Neural progenitor cell (in vitro differentiated cells): ENCODE measurements at regions not wholly inside any gene's neighbourhood (a gene's known extent, or its start where the extent isn't known, plus 50 kb on each side); places are given as distances from the start of the nearest gene placed in this dataset.

Source experiments
- CTCF ChIP-seq: fragments of 200-600 bp; sonication (generic); IDR thresholded peaks from 2 replicates; pipeline ENCODE4 v1.5.1; 2017; ENCODE audit warnings: antibody characterized with exemption, mild to moderate bottlenecking
- EZH2phosphoT487 ChIP-seq: fragments of 200-600 bp; sonication (generic); IDR thresholded peaks from 2 replicates; pipeline ENCODE4 v1.6.1; 2017; ENCODE audit warnings: antibody characterized with exemption

- TF ChIP-seq EZH2phosphoT487 (no peak), CTCF (no peak)
These were observed 84.2 kb upstream of the FBXL4 start for GRCh38 chr6:99031957-99032356.
